Colonic mucosa (tissue), 4 donors: ENCODE measurements at regions not wholly inside any gene's neighbourhood (a gene's known extent, or its start where the extent isn't known, plus 50 kb on each side); places are given as distances from the start of the nearest gene placed in this dataset.

ENCODE experiments used
- DNase-seq: peaks from one replicate; pipeline ENCODE4 v3.0.0-alpha.2; 2020
- H3K27ac ChIP-seq: fragments of 200-600 bp; one replicate; pipeline ENCODE4 v1.8.0; 2021
- H3K27me3 ChIP-seq: fragments of 200-600 bp; one replicate; pipeline ENCODE4 v1.8.0; 2021
- H3K36me3 ChIP-seq: fragments of 200-600 bp; one replicate; pipeline ENCODE4 v1.8.0; 2021
- H3K4me1 ChIP-seq: fragments of 200-600 bp; one replicate; pipeline ENCODE4 v1.8.0; 2021; ENCODE audit warnings: mild to moderate bottlenecking
- H3K4me3 ChIP-seq: fragments of 200-600 bp; one replicate; pipeline ENCODE4 v1.8.0; 2021
- H3K9ac ChIP-seq, 2 donors: one replicate each; pipeline ENCODE4 v1.7.0; 2013; ENCODE audit warnings: control low read depth in 2 of 2, low read depth in 2 of 2, low read length in 2 of 2
- H3K9me3 ChIP-seq: fragments of 200-600 bp; one replicate; pipeline ENCODE4 v1.8.0; 2021
- CTCF ChIP-seq: fragments of 200-600 bp; IDR thresholded peaks from one replicate; pipeline ENCODE4 v1.8.0; 2022; ENCODE audit warnings: antibody characterized with exemption, mild to moderate bottlenecking
- intact Hi-C: fragments of 100-400 bp; cut with DNase I; formaldehyde crosslinking; loops from one replicate; pipeline ENCODE4 v1.14.1; 2022
- donor health status: healthy.
- donor health status: DM: no; HTN: no; CAD: no.
- donor health status: DM: no; HTN: no; CAD: no.

GRCh38 chr1:181985936-181986906 is 75.3 kb downstream of the ZNF648 start:
- Histone ChIP-seq H3K4me3 (no peak overlapping the region), H3K4me1 (no peaks in the 10 kb centered on the region), H3K36me3 (no peaks in the 10 kb centered on the region), H3K9ac (no peak overlapping the region), H3K27ac (no peak overlapping the region), H3K27me3 (no peaks in the 10 kb centered on the region), H3K9me3 (no peaks in the 10 kb centered on the region)
- DNase-seq: no peak
- intact Hi-C loops: no loop called here
- TF ChIP-seq CTCF: no peak

GRCh38 chr1:181985281-181985680 is 76.2 kb downstream of the ZNF648 start:
- H3K36me3 ChIP-seq: no peaks in the 10 kb centered on the region
- TF ChIP-seq CTCF: no peak
- H3K9me3 ChIP-seq: no peaks in the 10 kb centered on the region
- H3K4me1 ChIP-seq: no peaks in the 10 kb centered on the region
- no peak overlapping the region for H3K27ac ChIP-seq
- no peak overlapping the region for H3K4me3 ChIP-seq
- H3K9ac ChIP-seq: no peak overlapping the region
- H3K27me3 ChIP-seq: no peaks in the 10 kb centered on the region
- intact Hi-C loops: no loop called here
- no peak for DNase-seq

- no peaks in the 10 kb centered on the region for H3K36me3 ChIP-seq
- H3K4me3 ChIP-seq: no peak overlapping the region
- no peaks in the 10 kb centered on the region for H3K27me3 ChIP-seq
- no peaks in the 10 kb centered on the region for H3K4me1 ChIP-seq
- H3K9ac ChIP-seq: no peak overlapping the region
- no peaks in the 10 kb centered on the region for H3K9me3 ChIP-seq
- no peak overlapping the region for H3K27ac ChIP-seq
- intact Hi-C loops: no loop called here
- TF ChIP-seq CTCF: no peak
- DNase-seq: no peak
These were observed 77.5 kb downstream of the ZNF648 start for GRCh38 chr1:181984006-181984405.

GRCh38 chr1:181981821-181982220 is 79.7 kb downstream of the ZNF648 start:
- Histone ChIP-seq H3K27ac (no peak overlapping the region), H3K4me3 (no peak overlapping the region), H3K9ac (no peak overlapping the region), H3K36me3 (no peaks in the 10 kb centered on the region), H3K4me1 (no peaks in the 10 kb centered on the region), H3K27me3 (no peaks in the 10 kb centered on the region), H3K9me3 (no peaks in the 10 kb centered on the region)
- DNase-seq: no peak
- no peak for TF ChIP-seq CTCF
- intact Hi-C loops: no loop called here

GRCh38 chr1:181972256-181972655 is 89.3 kb downstream of the ZNF648 start:
- intact Hi-C loops: no loop called here
- H3K4me3 ChIP-seq: no peak overlapping the region
- TF ChIP-seq CTCF: no peak
- H3K4me1 ChIP-seq: no peaks in the 10 kb centered on the region
- no peak overlapping the region for H3K9ac ChIP-seq
- H3K27me3 ChIP-seq: no peaks in the 10 kb centered on the region
- H3K9me3 ChIP-seq: no peaks in the 10 kb centered on the region
- H3K27ac ChIP-seq: no peak overlapping the region
- no peak for DNase-seq
- no peaks in the 10 kb centered on the region for H3K36me3 ChIP-seq
